K562 (cell line): ENCODE measurements at regions not wholly inside any gene's neighbourhood (a gene's known extent, or its start where the extent isn't known, plus 50 kb on each side); places are given as distances from the start of the nearest gene placed in this dataset.

ENCODE experiments used
- ATAC-seq: fragments of 200-7000 bp; cut with Tn5 transposase; 3 replicates; pipeline ENCODE4 v1.9.1; 2020; ENCODE audit warnings: moderate library complexity
- BruUV-seq: library from RNA; stranded (reverse); fragments of 400-500 nt; replicated peaks from 2 replicates; lab custom pipeline; 2021; lab: Mats Ljungman, UMichigan
- CTCF ChIA-PET: fragments of 300-600 bp; formaldehyde crosslinking; extraction: SDS; loops from one replicate; lab custom pipeline; 2021; ENCODE audit warnings: low intra/inter-chr PET ratio; lab: Yijun Ruan, JAX
- POLR2A ChIA-PET: fragments of 300-600, 350-650 bp; sonication (Branson Sonifier 250); formaldehyde crosslinking; extraction: SDS; loops from one replicate; lab custom pipeline; 2021; ENCODE audit warnings: antibody characterized with exemption, inconsistent platforms; lab: Yijun Ruan, JAX
- DNase-seq, 4 experiments: peaks; one replicate each; pipeline versions ENCODE4 v3.0.0 to v3.0.0-alpha.2; 2011 to 2018; ENCODE audit warnings: low spot score in 3 of 4, mixed read lengths in 3 of 4; ENCODE audit errors: extremely low read depth in 1 of 4
- FAIRE-seq: peaks from 2 replicates; lab custom pipeline; 2011; peaks lifted over from hg19 to GRCh38; lab: Jason Lieb, UNC
- H2AFZ ChIP-seq: 2 replicates; pipeline ENCODE4 v1.6.0; 2011; ENCODE audit warnings: low read depth, low read length, control low read depth, inconsistent platforms
- H3K27ac ChIP-seq: fragments of 200-600 bp; 3 replicates; pipeline ENCODE4 v1.8.0; 2011; ENCODE audit warnings: low read depth, mild to moderate bottlenecking, control low read depth, inconsistent platforms, low read length, moderate library complexity, mixed read lengths; ENCODE audit errors: extremely low read depth
- H3K27me3 ChIP-seq, 2 experiments: fragments of 300-600 bp in 1 of 2; 2 replicates in 1 of 2; 3 replicates in 1 of 2; pipeline versions ENCODE4 v1.6.0 to v1.8.0; 2011; ENCODE audit warnings: inconsistent platforms in 2 of 2, low read length in 2 of 2, mild to moderate bottlenecking in 1 of 2, mixed read lengths in 1 of 2, moderate library complexity in 1 of 2; ENCODE audit not compliant: control insufficient read depth in 2 of 2, insufficient read depth in 2 of 2
- H3K36me3 ChIP-seq: fragments of 300-600 bp; 3 replicates; pipeline ENCODE4 v1.8.0; 2011; ENCODE audit warnings: mild to moderate bottlenecking, low read length, inconsistent platforms; ENCODE audit not compliant: control insufficient read depth, insufficient read depth
- H3K4me1 ChIP-seq, 2 experiments: fragments of 200-600 bp in 1 of 2; replicated peaks in 1 of 2; 2 replicates in 1 of 2; 3 replicates in 1 of 2; pipeline versions ENCODE4 v1.5.1 to v1.8.0; 2011; ENCODE audit warnings: inconsistent platforms in 2 of 2, low read length in 2 of 2, mild to moderate bottlenecking in 1 of 2, mixed read lengths in 1 of 2, moderate library complexity in 1 of 2; ENCODE audit not compliant: control insufficient read depth in 2 of 2, insufficient read depth in 2 of 2
- H3K4me2 ChIP-seq: 2 replicates; pipeline ENCODE4 v1.6.1; 2011; ENCODE audit warnings: low read length, control low read depth, inconsistent platforms, mixed read lengths; ENCODE audit not compliant: insufficient read depth
- H3K4me3 ChIP-seq: fragments of 200-600 bp; sonication (generic), shearing (Covaris generic); 2 replicates; pipeline ENCODE4 v1.5.1; 2016; ENCODE audit warnings: control low read depth, inconsistent platforms
- H3K79me2 ChIP-seq: fragments of 200-600 bp; 3 replicates; pipeline ENCODE4 v1.8.0; 2011; ENCODE audit warnings: low read length, inconsistent platforms; ENCODE audit not compliant: control insufficient read depth, insufficient read depth
- H3K9ac ChIP-seq, 2 experiments: 2 replicates each; pipeline versions ENCODE4 v1.6.0 to v1.6.1; 2011; ENCODE audit warnings: low read depth in 2 of 2, low read length in 2 of 2, control low read depth in 1 of 2, inconsistent platforms in 1 of 2, mild to moderate bottlenecking in 1 of 2, mixed read lengths in 1 of 2; ENCODE audit not compliant: insufficient read depth in 1 of 2
- H3K9me1 ChIP-seq: one replicate; pipeline ENCODE4 v1.6.0; 2011; ENCODE audit warnings: inconsistent platforms, mild to moderate bottlenecking, low read length, moderate library complexity; ENCODE audit not compliant: control insufficient read depth, insufficient read depth
- H3K9me3 ChIP-seq: replicated peaks from 2 replicates; pipeline ENCODE4 v1.5.1; 2011; ENCODE audit warnings: low read depth, low read length, inconsistent platforms; ENCODE audit not compliant: control insufficient read depth, insufficient read depth
- H4K20me1 ChIP-seq: replicated peaks from 2 replicates; pipeline ENCODE4 v1.6.1; 2011; ENCODE audit warnings: low read length, inconsistent platforms, mixed read lengths; ENCODE audit not compliant: control insufficient read depth, insufficient read depth
- BMI1 ChIP-seq: fragments of 150-350 bp; IDR thresholded peaks from 2 replicates; pipeline ENCODE4 v1.6.1; 2014; ENCODE audit warnings: low read length
- FOXJ3 ChIP-seq: sonication (generic); formaldehyde crosslinking; IDR thresholded peaks from 2 replicates; pipeline ENCODE4 v1.4.0; 2020; ENCODE audit warnings: mild to moderate bottlenecking, missing genetic modification reagents
- MYC ChIP-seq, 2 experiments: fragments of 250-450 bp in 1 of 2; sonication (Bioruptor Pico) in 1 of 2; IDR thresholded peaks; 2 replicates each; pipeline versions ENCODE4 v1.5.1 to v1.6.1; 2012 to 2021; ENCODE audit warnings: low read depth in 2 of 2, borderline replicate concordance in 1 of 2, improper control_type of control experiment in 1 of 2, low read length in 1 of 2, mild to moderate bottlenecking in 1 of 2, moderate library complexity in 1 of 2
- WGBS: fragments of 100-300 bp; shearing (Covaris generic); methylation state at CpG from one replicate; pipeline ENCODE4 v1.1.6; 2016; ENCODE audit warnings: low coverage, mixed read lengths; ENCODE audit not compliant: insufficient coverage; ENCODE audit errors: missing lambda C conversion rate; 5-methylcytosine and 5-hydroxymethylcytosine counted together
- in situ Hi-C: fragments of 300-500 bp; cut with MboI; formaldehyde crosslinking; loops from 4 replicates; pipeline ENCODE4 v1.15.0; 2018; ENCODE audit warnings: inconsistent platforms, mixed read lengths
- intact Hi-C: fragments of 100-400 bp; cut with micrococcal nuclease; formaldehyde crosslinking; loops from 2 replicates; pipeline ENCODE4 v1.14.2; 2022
- TF ChIP-seq, protein P1 (sequence below): fragments of 250-450 bp; sonication (Bioruptor Pico); IDR thresholded peaks from 2 replicates; pipeline ENCODE4 v1.4.0; 2020; ENCODE audit warnings: mild to moderate bottlenecking, moderate library complexity, borderline replicate concordance
- TF ChIP-seq, protein P2 (sequence below): fragments of 250-450 bp; sonication (Bioruptor Pico); IDR thresholded peaks from 2 replicates; pipeline ENCODE4 v1.5.0; 2021; ENCODE audit warnings: mild to moderate bottlenecking, moderate library complexity
- TF ChIP-seq, protein P3 (sequence below), 3 experiments: IDR thresholded peaks in 2 of 3; conservative IDR thresholded peaks in 1 of 3; 2 replicates each; pipeline ENCODE4 v1.5.1; 2011 to 2012; ENCODE audit warnings: low read length in 3 of 3, mild to moderate bottlenecking in 3 of 3, control low read depth in 2 of 3, improper control_type of control experiment in 1 of 3, inconsistent platforms in 1 of 3, low read depth in 1 of 3, mixed read lengths in 1 of 3, moderate library complexity in 1 of 3; ENCODE audit not compliant: insufficient read depth in 2 of 3
- TF ChIP-seq, protein P4 (sequence below): fragments of 250-450 bp; sonication (Bioruptor Pico); IDR thresholded peaks from 2 replicates; pipeline ENCODE4 v1.5.0; 2022; ENCODE audit warnings: mild to moderate bottlenecking

DNA sequence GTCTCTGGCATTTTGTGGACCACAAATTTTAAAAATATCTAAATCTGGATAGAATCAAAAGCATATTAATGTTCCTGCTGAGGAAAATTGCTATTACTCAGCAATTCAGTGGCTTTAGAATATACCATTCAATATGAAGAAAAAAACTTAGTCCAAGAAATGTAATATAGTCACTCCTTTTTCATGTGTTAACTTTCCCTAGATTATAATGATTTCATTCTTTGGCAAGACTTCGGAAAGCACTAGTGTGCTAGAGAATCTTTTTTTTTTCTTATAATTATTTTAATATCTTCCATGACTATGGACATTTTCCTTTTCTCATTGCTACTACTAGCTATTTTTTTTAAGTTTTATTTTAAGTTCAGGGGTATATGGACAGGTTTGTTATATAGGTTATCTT is 102.4 kb upstream of the FAM174A start (continued):
- TF ChIP-seq, protein P1, sequence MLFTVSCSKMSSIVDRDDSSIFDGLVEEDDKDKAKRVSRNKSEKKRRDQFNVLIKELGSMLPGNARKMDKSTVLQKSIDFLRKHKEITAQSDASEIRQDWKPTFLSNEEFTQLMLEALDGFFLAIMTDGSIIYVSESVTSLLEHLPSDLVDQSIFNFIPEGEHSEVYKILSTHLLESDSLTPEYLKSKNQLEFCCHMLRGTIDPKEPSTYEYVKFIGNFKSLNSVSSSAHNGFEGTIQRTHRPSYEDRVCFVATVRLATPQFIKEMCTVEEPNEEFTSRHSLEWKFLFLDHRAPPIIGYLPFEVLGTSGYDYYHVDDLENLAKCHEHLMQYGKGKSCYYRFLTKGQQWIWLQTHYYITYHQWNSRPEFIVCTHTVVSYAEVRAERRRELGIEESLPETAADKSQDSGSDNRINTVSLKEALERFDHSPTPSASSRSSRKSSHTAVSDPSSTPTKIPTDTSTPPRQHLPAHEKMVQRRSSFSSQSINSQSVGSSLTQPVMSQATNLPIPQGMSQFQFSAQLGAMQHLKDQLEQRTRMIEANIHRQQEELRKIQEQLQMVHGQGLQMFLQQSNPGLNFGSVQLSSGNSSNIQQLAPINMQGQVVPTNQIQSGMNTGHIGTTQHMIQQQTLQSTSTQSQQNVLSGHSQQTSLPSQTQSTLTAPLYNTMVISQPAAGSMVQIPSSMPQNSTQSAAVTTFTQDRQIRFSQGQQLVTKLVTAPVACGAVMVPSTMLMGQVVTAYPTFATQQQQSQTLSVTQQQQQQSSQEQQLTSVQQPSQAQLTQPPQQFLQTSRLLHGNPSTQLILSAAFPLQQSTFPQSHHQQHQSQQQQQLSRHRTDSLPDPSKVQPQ (CRISPR knock-in tag): no peak
- no peak for TF ChIP-seq BMI1

DNA sequence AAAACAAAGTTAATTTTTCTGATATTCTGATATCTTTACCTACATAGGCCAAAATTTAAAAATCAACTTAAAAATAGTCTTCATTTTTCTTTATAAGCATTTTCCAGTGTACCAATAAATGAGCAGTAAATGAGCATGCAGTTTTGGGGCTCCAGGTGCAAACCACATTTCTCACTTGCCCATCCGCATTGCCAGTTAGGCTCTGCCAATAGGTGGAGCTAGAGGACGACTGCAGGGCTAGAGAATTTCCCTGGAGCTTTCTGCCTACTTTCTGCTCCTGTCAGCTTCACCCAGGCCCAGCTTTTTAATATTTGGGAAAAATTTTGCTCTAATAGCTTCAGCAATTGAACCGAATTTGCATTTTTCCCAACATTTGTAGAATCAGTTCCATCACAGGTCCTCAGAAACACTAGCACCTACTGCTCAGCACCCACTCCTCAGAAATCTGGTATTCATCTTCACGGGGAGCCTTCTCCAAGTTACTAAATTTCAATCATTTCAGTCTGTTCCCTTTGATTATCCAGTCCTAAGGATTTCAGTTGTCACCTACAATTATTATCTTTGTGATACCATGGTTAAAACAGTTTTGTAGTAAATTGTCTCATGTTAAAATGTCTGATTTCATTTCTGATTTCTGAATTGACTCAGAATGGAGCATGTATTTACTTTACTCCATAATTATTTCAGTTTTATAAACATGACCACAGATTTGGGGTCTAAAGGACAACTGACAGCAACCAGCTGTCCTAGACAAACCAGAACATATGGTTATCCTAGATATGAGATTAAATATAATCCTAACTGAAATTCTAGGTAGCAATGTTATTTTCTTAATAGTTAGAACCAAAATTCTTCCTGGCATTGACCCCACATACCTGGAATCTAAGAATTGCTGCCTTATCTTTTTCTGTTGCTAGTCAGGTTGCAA is 104.6 kb upstream of the FAM174A start:
- in situ Hi-C loops: no loop called here
- TF ChIP-seq, protein P2, sequence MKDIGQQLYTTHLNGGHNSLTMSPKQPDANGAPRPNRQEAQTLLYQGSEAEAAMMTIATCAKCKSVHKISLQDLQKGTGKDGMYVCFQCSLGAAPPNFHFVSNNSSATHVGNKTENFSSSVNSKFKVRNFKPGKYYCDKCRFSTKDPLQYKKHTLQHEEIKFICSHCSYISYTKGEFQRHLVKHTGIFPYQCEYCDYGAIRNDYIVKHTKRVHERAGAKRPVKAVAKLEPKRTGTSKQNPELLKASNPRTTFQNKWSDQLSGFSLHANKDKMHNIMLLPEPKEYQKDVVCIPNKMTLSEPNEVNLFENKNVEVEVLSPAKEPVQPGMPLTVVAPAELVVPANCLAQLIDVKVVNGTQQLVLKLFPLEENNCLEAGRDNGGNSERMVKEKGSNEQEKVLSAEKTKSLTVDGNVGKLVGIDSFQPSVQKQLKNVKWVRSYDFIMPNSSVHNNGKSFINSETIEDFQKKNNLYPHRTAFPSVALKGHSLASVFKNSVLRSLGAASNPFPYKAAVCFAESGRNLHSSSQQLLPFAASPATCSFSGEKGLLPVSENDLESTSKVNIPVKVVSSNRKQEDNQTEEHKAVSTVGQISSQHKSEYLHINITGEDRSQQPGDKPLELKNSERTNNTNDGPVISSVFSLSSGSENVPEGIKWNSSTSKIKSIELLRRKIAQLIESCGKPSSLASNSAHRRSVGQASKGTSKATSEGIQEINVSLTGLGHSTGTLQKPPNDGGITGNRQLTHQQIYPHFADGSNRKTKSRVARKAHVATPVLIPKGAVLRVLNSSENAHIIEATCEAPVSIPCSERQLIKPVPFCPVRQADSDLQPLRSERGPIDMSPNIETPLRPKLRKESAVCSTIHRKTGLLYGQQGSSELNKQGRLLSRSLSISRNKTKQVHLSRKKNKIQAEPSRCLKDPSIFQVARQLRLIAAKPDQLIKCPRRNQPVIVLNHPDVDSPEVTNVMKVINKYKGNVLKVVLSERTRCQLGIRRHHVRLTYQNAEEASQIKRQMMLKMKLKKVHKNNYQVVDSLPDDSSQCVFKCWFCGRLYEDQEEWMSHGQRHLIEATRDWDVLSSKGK (CRISPR knock-in tag): no peak
- TF ChIP-seq, protein P3, sequence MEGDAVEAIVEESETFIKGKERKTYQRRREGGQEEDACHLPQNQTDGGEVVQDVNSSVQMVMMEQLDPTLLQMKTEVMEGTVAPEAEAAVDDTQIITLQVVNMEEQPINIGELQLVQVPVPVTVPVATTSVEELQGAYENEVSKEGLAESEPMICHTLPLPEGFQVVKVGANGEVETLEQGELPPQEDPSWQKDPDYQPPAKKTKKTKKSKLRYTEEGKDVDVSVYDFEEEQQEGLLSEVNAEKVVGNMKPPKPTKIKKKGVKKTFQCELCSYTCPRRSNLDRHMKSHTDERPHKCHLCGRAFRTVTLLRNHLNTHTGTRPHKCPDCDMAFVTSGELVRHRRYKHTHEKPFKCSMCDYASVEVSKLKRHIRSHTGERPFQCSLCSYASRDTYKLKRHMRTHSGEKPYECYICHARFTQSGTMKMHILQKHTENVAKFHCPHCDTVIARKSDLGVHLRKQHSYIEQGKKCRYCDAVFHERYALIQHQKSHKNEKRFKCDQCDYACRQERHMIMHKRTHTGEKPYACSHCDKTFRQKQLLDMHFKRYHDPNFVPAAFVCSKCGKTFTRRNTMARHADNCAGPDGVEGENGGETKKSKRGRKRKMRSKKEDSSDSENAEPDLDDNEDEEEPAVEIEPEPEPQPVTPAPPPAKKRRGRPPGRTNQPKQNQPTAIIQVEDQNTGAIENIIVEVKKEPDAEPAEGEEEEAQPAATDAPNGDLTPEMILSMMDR (IDR thresholded peaks at IDR 0.05 in 2 of 3, conservative IDR thresholded peaks at IDR 0.05 in 1 of 3; ENCODE audit: insufficient read depth in 2 of 3, low read depth in 1 of 3, low read length in 3 of 3): peak; percentile 46 to 58 (median 57)
- TF ChIP-seq, protein P4, sequence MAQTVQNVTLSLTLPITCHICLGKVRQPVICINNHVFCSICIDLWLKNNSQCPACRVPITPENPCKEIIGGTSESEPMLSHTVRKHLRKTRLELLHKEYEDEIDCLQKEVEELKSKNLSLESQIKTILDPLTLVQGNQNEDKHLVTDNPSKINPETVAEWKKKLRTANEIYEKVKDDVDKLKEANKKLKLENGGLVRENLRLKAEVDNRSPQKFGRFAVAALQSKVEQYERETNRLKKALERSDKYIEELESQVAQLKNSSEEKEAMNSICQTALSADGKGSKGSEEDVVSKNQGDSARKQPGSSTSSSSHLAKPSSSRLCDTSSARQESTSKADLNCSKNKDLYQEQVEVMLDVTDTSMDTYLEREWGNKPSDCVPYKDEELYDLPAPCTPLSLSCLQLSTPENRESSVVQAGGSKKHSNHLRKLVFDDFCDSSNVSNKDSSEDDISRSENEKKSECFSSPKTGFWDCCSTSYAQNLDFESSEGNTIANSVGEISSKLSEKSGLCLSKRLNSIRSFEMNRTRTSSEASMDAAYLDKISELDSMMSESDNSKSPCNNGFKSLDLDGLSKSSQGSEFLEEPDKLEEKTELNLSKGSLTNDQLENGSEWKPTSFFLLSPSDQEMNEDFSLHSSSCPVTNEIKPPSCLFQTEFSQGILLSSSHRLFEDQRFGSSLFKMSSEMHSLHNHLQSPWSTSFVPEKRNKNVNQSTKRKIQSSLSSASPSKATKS (CRISPR knock-in tag): no peak
- TF ChIP-seq MYC (IDR thresholded peaks at IDR 0.05; ENCODE audit: low read depth, low read length) (no peak), MYC (CRISPR knock-in tag; IDR thresholded peaks at IDR 0.05; ENCODE audit: borderline replicate concordance, low read depth) (no peak), FOXJ3 (CRISPR knock-in tag) (no peak)

More for the DNA sequence above, 104.6 kb upstream of the FAM174A start:
- FAIRE-seq (no peak), DNase-seq (peak; percentile 9 to 37 (median 11)), ATAC-seq (no peak)
- Histone ChIP-seq H3K27me3 (no peaks in the 10 kb centered on the region), H3K4me2 (no peak overlapping the region), H3K4me3 (no peak overlapping the region), H3K9ac (no peak overlapping the region), H3K36me3 (no peaks in the 10 kb centered on the region), H3K79me2 (no peaks in the 10 kb centered on the region), H3K9me3 (no peaks in the 10 kb centered on the region), H3K4me1 (no peaks in the 10 kb centered on the region), H2AFZ (no peak overlapping the region), H4K20me1 (no peaks in the 10 kb centered on the region), H3K27ac (no peak overlapping the region), H3K9me1 (no peaks in the 10 kb centered on the region)
- CTCF ChIA-PET: interaction anchor here (0.5 kb wide), 1 partner anchor 194 kb away, joined by 3 read pairs; no protein-coding TSS in a partner anchor
- POLR2A ChIA-PET: no interaction called here
- 0% methylated on average over 4 of the region's 4 CpGs for WGBS
- intact Hi-C loops: no loop called here
- BruUV-seq: no TSS peak
